ENCODE measurements at regions not wholly inside any gene's neighbourhood (a gene's known extent, or its start where the extent isn't known, plus 50 kb on each side); places are given as distances from the start of the nearest gene placed in this dataset.

DNA sequence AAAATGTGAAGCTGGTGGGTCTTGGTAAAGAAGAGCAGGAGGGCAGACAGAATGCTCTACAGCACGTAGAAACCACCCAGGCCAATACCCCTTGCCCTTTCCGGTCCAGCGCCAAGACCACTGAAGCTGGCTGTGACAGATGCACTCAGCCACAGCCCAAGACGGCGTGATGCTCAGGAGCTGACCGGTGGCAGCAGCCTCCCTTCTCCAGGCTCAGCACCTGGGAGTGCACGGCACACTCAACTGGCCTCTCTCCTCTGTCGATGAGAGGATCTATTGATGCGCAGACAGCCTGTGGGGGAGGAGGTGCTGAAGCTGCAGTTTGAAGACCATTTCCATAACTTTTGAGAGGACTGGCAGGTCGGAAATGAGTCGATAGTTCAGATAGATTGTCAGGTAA, 141.0 kb upstream of the MYT1L start:
- DNase-seq (ENCODE audit: low spot score) = no peak
- Histone ChIP-seq H3K9me3 (no peaks in the 10 kb centered on the region), H3K36me3 (no peaks in the 10 kb centered on the region), H3K27me3 (replicated peaks; ENCODE audit: insufficient read depth) (no peaks in the 10 kb centered on the region), H3K4me3 (no peak overlapping the region), H3K4me1 (replicated peaks) (no peaks in the 10 kb centered on the region), H3K27ac (no peak overlapping the region)
- 82% methylated on average over 11 of the region's 11 CpGs for WGBS
- intact Hi-C loops (cut with DNase I) = no loop called here
- TF ChIP-seq POLR2AphosphoS5 (IDR thresholded peaks at IDR 0.05) (no peak), POLR2A (IDR thresholded peaks at IDR 0.05) (no peak)
- TF ChIP-seq, protein P1, sequence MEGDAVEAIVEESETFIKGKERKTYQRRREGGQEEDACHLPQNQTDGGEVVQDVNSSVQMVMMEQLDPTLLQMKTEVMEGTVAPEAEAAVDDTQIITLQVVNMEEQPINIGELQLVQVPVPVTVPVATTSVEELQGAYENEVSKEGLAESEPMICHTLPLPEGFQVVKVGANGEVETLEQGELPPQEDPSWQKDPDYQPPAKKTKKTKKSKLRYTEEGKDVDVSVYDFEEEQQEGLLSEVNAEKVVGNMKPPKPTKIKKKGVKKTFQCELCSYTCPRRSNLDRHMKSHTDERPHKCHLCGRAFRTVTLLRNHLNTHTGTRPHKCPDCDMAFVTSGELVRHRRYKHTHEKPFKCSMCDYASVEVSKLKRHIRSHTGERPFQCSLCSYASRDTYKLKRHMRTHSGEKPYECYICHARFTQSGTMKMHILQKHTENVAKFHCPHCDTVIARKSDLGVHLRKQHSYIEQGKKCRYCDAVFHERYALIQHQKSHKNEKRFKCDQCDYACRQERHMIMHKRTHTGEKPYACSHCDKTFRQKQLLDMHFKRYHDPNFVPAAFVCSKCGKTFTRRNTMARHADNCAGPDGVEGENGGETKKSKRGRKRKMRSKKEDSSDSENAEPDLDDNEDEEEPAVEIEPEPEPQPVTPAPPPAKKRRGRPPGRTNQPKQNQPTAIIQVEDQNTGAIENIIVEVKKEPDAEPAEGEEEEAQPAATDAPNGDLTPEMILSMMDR (IDR thresholded peaks at IDR 0.05) = no peak

DNA sequence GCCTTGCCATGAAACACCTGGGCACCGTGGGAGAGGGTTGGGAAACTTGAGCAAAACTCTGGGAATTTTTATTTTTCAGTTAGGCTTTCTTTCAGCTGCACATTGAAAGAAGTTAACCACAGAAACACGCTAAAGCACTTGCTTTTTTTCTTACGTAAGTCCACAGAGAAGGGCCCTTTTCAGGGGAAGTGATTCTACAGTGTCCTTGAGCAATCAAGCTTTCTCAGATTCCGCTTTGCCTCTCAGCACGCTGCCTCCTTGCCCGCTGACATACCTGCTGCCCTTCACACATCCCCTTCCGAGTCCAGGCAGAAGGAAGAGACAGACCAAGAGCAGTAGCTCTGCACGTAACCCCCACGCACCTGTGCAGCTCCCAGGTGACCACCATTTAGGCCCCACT, 135.5 kb upstream of the MYT1L start:
- TF ChIP-seq POLR2A (IDR thresholded peaks at IDR 0.05) = no peak
- TF ChIP-seq, protein P1 (IDR thresholded peaks at IDR 0.05) = no peak
- TF ChIP-seq POLR2AphosphoS5 (IDR thresholded peaks at IDR 0.05) = no peak
- H3K27ac ChIP-seq = no peak overlapping the region
- H3K4me3 ChIP-seq = no peak overlapping the region
- WGBS = 82% methylated on average over 9 of the region's 9 CpGs
- no peaks in the 10 kb centered on the region for H3K27me3 ChIP-seq (replicated peaks; ENCODE audit: insufficient read depth)
- H3K9me3 ChIP-seq = no peaks in the 10 kb centered on the region
- H3K36me3 ChIP-seq = no peaks in the 10 kb centered on the region
- no peak for DNase-seq (ENCODE audit: low spot score)
- no peaks in the 10 kb centered on the region for H3K4me1 ChIP-seq (replicated peaks)
- intact Hi-C loops (cut with DNase I) = no loop called here

DNA sequence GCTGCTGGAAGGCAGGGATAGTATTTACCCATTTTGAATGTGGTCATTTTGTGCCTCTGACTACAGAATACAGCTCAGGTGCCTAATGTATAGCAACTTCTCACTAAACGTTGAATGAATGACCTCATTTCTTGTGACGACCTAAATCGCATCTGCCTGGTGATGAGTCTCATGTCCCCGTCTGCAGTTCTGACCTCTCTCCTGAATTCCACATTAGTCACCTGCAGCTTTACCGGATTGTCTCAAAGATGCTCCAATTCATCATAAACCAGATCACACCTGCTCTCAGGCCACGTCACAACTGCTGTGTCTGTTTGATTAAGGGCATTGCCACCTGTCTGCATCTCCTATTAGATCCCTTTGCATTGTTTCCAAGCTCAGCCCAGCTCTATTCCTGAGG, 133.6 kb upstream of the MYT1L start:
- TF ChIP-seq POLR2A (IDR thresholded peaks at IDR 0.05) = no peak
- TF ChIP-seq, protein P1 (IDR thresholded peaks at IDR 0.05) = no peak
- Histone ChIP-seq H3K27ac (no peak overlapping the region), H3K9me3 (no peaks in the 10 kb centered on the region), H3K27me3 (replicated peaks; ENCODE audit: insufficient read depth) (no peaks in the 10 kb centered on the region), H3K36me3 (no peaks in the 10 kb centered on the region), H3K4me3 (no peak overlapping the region), H3K4me1 (replicated peaks) (no peaks in the 10 kb centered on the region)
- intact Hi-C loops (cut with DNase I) = no loop called here
- WGBS = 71% methylated on average over 6 of the region's 6 CpGs
- no peak for DNase-seq (ENCODE audit: low spot score)

DNA sequence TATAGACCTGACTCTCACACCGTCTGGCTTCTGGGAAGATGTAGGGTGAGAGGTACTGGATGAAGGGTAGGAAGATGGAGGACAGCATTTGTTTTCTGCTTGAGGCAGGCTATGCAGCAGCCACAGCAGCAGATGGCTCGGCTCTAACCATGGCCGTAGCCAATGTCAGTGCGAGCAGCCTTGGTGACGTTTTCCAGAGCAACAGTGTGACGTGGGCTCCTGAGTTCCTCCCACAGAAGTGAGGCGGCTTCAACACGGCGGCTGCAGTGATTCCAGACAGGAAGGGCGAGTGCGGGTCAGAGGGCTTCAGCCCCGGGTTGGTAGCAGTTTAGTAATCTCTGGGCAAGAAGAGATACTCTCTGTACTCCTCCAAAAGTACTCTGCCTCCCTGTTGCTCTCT, 133.0 kb upstream of the MYT1L start:
- H3K4me1 ChIP-seq (replicated peaks) = no peaks in the 10 kb centered on the region
- H3K27me3 ChIP-seq (replicated peaks; ENCODE audit: insufficient read depth) = no peaks in the 10 kb centered on the region
- intact Hi-C loops (cut with DNase I) = no loop called here
- no peak for DNase-seq (ENCODE audit: low spot score)
- H3K36me3 ChIP-seq = no peaks in the 10 kb centered on the region
- H3K27ac ChIP-seq = no peak overlapping the region
- TF ChIP-seq POLR2A (IDR thresholded peaks at IDR 0.05) (no peak), POLR2AphosphoS5 (IDR thresholded peaks at IDR 0.05) (no peak)
- TF ChIP-seq, protein P1 (IDR thresholded peaks at IDR 0.05) = no peak
- H3K4me3 ChIP-seq = no peak overlapping the region
- H3K9me3 ChIP-seq = no peaks in the 10 kb centered on the region
- 36% methylated on average over 12 of the region's 12 CpGs for WGBS

DNA sequence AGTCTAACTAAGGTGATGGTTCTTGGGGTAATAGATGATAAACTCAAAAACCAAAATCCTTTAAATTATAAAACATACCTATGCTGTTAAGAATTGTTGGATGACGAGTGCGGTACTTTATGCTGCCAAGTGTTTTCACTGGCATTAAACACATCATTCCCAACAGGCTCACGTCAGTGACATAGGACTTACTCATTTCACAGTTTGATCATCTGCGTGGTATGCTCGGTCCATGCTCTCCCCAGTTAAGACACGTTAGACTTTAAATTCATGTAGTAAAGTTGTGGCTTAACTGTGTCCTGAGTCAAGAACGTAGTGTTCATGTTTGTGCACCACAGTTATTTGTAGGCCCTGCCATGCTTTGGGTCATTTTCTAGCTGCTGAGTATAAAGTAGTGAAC, 125.6 kb upstream of the MYT1L start:
- intact Hi-C loops (cut with DNase I) = no loop called here
- Histone ChIP-seq H3K27ac (no peak overlapping the region), H3K27me3 (replicated peaks; ENCODE audit: insufficient read depth) (no peaks in the 10 kb centered on the region), H3K4me1 (replicated peaks) (no peaks in the 10 kb centered on the region), H3K4me3 (no peak overlapping the region), H3K9me3 (no peaks in the 10 kb centered on the region), H3K36me3 (no peaks in the 10 kb centered on the region)
- TF ChIP-seq, protein P1 (IDR thresholded peaks at IDR 0.05) = no peak
- TF ChIP-seq POLR2AphosphoS5 (IDR thresholded peaks at IDR 0.05) = no peak
- no peak for DNase-seq (ENCODE audit: low spot score)
- WGBS = 78% methylated on average over 7 of the region's 7 CpGs
